GM12801 (cell line): ENCODE measurements at regions not wholly inside any gene's neighbourhood (a gene's known extent, or its start where the extent isn't known, plus 50 kb on each side); places are given as distances from the start of the nearest gene placed in this dataset.

Experiments used
- TF ChIP-seq, protein P1 (sequence below): IDR thresholded peaks from one replicate; pipeline ENCODE4 v1.5.1; 2011; ENCODE audit warnings: control low read depth; ENCODE audit not compliant: insufficient read length; ENCODE audit errors: extremely low read depth

DNA sequence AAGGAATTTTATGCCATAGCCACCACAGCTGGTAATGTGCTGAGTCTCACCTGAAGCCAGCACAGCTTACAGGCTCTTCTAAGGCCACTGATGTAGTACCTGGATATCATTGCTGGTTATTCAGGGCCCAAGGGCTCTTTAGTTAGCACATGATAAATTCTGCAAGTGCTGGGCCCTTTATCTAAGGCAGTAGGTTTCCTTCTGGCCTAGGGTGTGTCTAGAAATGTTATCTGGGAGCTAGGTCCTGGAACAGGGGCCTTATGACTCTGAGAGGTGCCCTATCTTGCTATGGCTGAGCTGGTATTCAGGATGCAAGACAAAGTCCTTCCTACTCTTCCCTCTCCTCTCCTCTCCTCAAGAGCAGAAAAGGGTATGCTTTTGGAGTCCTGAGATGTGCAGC, 1424.5 kb upstream of the NUDT12 start:
- TF ChIP-seq, protein P1, sequence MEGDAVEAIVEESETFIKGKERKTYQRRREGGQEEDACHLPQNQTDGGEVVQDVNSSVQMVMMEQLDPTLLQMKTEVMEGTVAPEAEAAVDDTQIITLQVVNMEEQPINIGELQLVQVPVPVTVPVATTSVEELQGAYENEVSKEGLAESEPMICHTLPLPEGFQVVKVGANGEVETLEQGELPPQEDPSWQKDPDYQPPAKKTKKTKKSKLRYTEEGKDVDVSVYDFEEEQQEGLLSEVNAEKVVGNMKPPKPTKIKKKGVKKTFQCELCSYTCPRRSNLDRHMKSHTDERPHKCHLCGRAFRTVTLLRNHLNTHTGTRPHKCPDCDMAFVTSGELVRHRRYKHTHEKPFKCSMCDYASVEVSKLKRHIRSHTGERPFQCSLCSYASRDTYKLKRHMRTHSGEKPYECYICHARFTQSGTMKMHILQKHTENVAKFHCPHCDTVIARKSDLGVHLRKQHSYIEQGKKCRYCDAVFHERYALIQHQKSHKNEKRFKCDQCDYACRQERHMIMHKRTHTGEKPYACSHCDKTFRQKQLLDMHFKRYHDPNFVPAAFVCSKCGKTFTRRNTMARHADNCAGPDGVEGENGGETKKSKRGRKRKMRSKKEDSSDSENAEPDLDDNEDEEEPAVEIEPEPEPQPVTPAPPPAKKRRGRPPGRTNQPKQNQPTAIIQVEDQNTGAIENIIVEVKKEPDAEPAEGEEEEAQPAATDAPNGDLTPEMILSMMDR, result no peak

DNA sequence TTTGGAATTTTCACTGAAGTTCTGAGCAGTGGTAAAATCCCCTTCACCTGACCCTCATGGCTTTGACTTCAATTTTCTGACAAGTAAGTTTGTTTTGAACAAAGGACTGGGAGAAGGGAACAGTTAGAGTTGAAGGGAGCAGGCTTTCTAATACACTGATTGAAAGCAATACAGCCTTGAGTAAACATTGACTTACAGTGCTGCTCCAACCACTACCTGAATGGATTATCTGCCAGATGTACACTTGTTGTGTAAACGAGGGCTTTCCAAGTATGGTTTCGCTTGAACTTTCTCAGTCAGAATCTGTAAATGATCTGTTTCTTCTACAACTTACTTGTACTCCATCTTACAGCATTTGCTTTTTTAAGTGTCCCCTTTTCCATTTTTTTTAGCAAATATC, 1414.9 kb upstream of the NUDT12 start:
- TF ChIP-seq, protein P1, result no peak

DNA sequence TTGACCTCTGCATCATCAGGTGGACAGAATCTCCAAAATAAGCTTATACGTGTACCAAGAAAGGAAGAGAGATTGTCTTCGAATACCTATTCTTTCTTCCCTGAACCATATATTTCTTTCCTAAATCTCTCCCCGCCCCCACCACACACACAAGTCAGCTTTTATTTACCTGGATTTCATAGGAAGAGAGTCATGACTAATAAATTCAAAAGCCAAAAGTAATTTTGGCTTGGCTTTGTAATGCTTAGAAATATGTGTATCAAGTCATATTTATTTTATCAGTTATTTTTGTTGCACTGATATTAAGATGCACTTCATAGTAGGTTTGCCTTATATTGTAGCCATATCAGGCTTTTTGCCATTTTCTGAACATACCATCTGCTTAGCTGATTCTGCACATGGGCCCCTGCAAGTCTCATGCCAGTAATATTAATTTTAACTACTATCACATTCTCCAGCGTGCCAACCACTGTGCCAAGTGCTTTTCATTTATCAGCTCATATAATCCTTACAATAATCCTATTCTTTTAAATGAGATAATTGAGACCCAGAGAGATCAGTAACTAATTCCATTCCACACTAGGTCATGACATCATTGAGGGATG, 1405.3 kb upstream of the NUDT12 start:
- TF ChIP-seq, protein P1, result no peak

DNA sequence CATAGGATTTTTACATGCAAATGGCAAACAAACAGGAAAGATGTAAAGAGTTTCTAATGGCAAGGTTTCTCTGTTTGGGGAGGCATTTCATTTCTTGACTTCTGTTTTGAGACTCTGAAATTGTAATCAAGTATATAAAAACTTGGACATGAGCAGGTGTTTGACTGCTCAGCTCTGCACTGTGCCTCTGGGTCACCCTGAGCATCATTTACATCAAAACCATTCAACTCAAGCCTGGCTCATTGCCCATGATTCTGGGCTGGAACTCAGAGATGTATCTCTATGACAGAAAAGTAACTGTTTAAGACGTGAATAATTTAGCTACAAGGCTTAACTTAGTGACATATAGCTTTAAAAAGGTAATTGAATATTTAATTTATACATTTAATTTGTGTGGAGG, 1402.4 kb upstream of the NUDT12 start:
- TF ChIP-seq, protein P1, result no peak

DNA sequence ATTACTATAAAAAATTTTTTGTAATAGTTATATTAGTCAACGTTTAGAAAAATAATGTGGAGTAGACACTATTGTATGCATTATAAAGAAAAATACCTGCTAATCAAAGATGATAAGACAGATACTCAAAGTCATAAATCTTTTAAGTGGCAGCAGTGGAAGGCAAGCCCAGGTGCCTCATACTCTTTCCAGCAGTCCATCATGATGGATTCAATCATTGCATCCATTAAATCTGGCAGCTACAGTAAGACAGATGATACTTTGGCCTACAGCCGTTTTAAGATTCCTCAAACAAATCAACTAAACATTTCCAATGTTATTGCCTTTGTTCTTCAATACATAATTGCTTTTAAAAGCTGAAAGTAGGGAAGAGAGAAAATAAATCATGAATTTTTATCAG, 1392.9 kb upstream of the NUDT12 start:
- TF ChIP-seq, protein P1, result no peak

DNA sequence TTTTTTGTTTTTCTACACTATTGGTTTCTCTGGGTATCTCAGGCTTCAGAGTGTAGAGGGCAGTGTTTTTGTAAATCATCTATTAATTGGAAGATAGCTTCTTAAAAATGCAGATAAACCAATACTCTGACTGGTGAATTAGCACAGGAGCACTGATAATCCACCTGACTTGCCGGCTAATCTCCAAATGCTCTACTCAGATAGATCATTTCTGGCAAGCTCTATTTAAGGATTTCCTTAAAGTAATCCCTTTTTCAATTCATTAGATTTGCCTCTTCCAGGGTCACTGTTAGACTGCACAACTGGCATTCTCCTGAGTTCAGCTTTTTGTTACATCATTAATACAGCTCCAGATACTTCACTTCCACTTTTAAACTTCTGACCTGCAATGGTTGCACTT, 1390.3 kb upstream of the NUDT12 start:
- TF ChIP-seq, protein P1, result no peak

DNA sequence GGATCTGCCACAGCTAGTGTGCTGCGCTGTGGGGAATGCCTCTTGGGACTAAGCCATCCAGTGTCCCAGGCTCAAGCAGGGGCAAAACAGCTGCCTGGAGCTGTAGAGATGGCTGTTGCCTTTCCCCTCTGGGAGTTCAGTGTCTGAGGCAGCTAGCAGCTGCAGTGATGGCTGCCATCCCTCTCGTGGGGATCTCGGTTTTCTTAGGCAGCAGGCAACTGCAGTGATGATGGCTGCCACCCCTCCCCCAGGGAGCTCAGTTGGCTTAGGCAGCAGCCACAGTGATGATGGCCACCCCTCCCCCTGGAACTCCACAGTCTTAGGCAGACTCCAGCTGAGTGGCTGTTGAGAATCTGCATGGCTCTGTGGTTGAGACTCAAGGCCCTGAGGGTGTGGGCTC, 1389.2 kb upstream of the NUDT12 start:
- TF ChIP-seq, protein P1, result no peak
